HG02642 (cell line): ENCODE measurements at regions not wholly inside any gene's neighbourhood (a gene's known extent, or its start where the extent isn't known, plus 50 kb on each side); places are given as distances from the start of the nearest gene placed in this dataset.

Experiments used
- ATAC-seq: cut with Tn5 transposase; IDR thresholded peaks from one replicate; pipeline ENCODE4 v1.9.1; 2021; ENCODE audit warnings: mild to moderate bottlenecking; ENCODE audit not compliant: unreplicated experiment, poor library complexity

DNA sequence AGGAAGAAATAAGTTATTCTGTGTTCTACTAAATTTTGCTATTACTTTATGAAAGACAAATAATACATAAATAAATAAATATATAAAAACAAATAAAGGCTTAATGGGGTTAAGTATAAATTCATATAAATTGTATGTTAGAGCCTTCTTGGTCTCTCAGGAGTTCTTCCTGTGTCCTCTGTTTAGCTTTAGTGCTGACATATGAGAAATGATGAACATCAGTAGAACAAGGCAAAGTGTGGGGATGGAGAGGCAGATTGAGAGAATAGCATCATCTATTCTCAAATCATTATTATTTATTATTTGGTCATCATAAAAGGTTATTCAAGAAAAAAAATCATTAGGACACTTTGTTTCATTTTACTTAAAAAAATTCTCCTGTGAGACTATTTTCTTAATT is 468.1 kb upstream of the CHST9 start:
- ATAC-seq = no peak

- peak; percentile 81 for ATAC-seq
Observed at GRCh38 chr18:27652480-27653121, 467.5 kb upstream of the CHST9 start.

DNA sequence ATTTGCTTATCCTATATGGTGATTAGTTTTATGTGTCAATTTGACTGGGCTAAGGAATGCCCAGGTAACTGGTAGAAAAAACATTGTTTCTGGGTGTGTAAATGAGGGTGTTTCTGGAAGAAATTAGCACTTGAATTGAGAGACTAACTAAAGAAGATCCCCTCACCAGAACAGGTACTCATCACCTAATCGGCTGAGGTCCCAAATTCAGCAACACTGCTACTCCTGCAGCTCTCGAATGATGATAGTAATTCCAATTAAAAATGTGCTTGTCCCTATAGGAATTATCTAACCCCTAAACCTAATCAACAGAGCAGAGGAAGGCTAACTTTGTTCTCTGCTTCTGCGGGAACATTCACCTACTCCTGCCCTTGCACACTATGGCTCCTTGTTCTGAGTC is 464.5 kb upstream of the CHST9 start:
- ATAC-seq = no peak

GRCh38 chr18:27645929-27646328 is 460.8 kb upstream of the CHST9 start:
- no peak for ATAC-seq

DNA sequence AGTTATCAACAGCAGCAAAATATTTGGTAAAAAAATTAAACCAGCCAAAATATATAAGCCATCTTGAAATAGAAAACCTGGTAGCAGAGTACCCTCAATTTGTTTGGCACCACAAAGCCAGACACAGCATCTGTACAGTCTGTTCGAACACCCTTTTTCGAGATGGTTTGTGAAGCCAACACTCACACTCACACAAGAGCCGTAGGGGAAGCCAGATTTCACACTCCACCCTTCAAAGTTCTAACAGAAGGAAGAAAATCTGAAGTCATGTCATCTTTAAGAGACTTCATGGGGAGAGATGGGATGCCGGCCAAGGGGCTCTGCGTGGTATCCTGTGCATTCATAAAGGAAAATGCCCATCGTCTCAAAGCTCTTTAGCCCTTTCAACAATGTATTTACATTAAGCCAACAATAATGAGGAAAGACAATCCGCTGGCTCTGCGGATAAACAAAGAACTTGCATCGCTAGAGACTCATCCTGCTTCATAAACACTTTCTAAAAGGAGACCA is 451.5 kb upstream of the CHST9 start:
- ATAC-seq = no peak

GRCh38 chr18:27632706-27633105 is 447.6 kb upstream of the CHST9 start:
- ATAC-seq = no peak

DNA sequence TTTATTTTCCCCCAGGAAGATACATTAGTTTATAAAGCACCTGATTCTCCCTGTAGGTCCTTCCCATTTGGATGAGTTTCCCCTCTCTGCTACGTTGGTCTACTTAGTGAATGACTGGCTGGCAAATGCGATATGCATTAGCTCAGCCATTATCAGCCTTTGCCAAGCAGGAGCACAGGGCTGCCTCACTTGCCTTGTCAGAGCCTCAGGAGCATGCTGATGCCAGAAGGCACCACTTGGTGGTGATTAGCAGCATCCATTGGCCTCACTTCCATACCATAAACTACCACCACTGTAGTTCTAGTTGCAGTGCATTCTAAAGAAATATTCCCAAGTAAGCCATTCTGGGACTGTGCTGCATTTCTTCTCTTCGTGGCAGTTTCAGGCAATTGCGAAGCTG is 442.8 kb upstream of the CHST9 start:
- ATAC-seq = no peak

GRCh38 chr18:27621236-27621890 is 436.3 kb upstream of the CHST9 start:
- no peak for ATAC-seq

GRCh38 chr18:27619906-27620305 is 434.8 kb upstream of the CHST9 start:
- ATAC-seq = no peak

DNA sequence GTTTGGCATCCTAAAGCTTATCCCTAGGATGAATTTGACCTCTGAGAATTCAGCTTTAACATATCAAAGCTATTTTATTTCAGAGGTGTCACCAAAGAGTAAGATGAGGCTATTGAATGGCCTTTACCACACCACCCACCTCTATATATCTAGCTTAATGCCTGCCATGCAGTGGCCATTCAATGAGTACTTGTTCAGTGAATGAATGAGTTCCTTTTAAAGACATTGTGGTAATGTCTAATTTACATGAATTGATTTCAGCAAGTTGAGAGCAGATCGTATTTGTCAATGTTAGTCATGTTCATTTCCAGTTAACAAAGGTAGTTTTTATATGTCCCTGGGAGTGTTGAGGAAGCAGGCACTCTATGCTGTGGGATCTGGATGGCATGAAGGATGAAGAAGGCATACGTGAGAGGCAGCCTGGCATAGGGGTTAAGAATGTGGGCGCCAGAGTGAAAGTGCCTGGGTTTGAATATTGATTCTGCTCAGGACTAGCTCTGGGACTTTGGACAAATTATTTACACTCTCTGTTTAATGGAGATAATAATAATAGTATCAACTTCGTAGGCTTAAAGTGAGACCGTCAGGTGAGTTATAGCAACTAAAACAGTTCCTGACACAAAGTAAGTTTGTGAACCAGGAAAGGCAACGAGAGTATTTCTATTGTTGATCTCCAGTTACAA is 434.1 kb upstream of the CHST9 start:
- ATAC-seq = no peak

DNA sequence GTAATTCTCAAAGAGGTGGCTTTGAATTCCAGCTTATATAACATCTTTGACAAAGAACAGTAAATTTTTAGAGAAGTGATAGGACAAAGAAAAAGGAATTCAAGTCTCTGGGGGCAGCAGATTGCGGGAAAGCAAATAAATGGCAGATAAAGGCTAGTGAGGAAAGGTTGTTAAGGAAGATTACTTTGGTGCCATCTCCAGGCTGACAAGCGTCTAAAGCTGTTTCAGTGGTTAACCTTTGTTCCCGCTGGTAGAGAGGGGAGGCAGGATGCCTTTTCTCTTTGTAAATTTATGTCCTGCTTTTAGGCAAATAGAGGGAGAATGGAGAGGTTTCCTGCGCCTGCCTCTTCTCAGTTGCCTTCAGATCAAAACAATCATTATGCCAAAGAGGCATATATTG is 431.2 kb upstream of the CHST9 start:
- no peak for ATAC-seq

GRCh38 chr18:27614951-27615844 is 430.1 kb upstream of the CHST9 start:
- ATAC-seq = no peak

DNA sequence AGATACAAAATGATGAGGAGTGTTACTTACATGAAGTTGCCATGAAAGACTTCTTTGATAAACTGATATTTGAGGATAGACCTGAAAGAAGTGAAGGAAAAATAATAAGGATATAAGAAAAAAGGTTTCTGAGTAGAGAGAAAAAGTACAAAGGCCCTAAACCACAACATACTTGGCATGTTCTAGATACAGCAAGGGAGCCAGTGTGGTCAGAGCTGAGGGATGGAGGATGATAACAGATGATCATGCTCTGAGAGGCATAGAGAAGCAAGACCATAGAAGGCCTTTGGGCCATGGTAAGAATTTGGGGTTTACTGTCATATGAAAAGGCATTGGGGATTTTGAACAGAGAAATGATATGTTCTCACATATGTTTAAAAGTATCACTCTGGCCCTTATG is 424.1 kb upstream of the CHST9 start:
- ATAC-seq = no peak

- ATAC-seq = no peak
Observed at GRCh38 chr18:27608742-27609141, 423.6 kb upstream of the CHST9 start.

DNA sequence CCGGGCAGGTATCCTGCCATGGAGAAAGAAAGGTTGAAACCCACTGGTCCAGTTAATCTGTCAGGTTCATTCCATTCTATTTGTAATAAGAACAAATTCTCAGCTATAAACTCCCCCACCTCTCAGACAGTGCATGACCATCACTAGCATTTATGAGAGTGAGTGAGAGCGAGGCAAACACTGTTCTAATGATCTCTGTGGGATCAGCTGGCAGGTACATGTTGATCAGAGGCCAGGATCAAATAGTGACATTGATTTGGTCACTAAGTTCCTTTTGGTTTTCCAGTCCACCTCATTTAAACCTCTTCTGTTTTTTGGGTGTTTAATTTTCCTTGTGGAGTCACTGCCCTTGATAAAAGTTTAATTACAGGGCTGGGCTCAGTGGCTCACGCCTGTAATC is 423.1 kb upstream of the CHST9 start:
- ATAC-seq = no peak

GRCh38 chr18:27606741-27607140 is 421.6 kb upstream of the CHST9 start:
- ATAC-seq = no peak

GRCh38 chr18:27605107-27605834 is 420.2 kb upstream of the CHST9 start:
- peak; percentile 86 for ATAC-seq

GRCh38 chr18:27604583-27604982 is 419.5 kb upstream of the CHST9 start:
- ATAC-seq = no peak

DNA sequence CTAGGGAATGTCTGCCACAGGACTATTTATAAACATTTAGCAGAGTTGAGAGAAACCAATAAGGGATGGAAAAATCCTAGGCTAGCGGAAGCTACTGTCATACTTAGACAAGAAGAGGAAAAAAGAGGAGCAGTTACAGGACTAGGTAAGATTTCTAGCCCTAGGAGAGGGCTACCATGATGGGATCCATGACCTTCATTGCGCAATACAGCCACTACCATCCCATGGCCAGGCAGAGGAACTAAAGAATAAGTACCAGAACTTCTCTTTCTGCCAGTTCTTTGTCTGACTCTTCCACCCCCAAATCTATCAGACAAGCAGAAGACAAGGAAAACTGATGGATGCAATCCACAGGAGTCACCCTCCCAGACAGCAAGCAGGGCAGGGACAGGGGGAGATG is 417.0 kb upstream of the CHST9 start:
- ATAC-seq = no peak

DNA sequence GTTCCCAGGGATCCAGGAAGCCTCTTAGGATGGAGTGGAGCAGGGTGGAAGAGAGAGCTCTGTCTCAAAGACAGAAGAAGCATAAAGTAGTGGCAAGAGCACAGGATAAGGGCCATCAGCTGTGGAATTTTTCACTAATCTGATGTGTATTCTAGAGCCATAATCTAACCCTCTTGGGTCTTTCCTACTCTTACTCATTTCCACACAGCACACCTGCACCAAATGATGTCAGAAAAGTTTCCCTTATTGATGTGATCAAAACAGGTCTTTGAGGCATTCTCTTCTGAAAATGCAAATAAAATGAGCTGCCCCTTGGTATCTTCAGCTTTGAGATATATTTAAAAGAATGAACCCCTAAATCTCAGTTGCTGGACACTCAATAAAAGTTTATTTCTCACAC is 415.1 kb upstream of the CHST9 start:
- ATAC-seq = no peak
